HG03025 (cell line): ENCODE measurements at regions not wholly inside any gene's neighbourhood (a gene's known extent, or its start where the extent isn't known, plus 50 kb on each side); places are given as distances from the start of the nearest gene placed in this dataset.
"Not testable (repeated sequence)": the region's sequence is repeated elsewhere in the genome, so short reads cannot be mapped to it uniquely, and the experiment has no call there.

Experiments used
- ATAC-seq: cut with Tn5 transposase; IDR thresholded peaks from one replicate; pipeline ENCODE4 v1.9.1; 2021; ENCODE audit warnings: mild to moderate bottlenecking, moderate library complexity; ENCODE audit not compliant: unreplicated experiment, low FRiP score

- no peak for ATAC-seq
Observed at GRCh38 chr9:108803428-108804065, 52.2 kb downstream of the ACTL7B start.

- ATAC-seq: no peak
Observed at GRCh38 chr9:108802967-108803366, 52.8 kb downstream of the ACTL7B start.

- ATAC-seq: no peak
Observed at GRCh38 chr9:108801949-108802348, 53.8 kb downstream of the ACTL7B start.

- no peak for ATAC-seq
Observed at GRCh38 chr9:108800632-108801099, 55.1 kb downstream of the ACTL7B start.

GRCh38 chr9:108793573-108793972 is 62.2 kb downstream of the ACTL7B start:
- ATAC-seq: no peak

- no peak for ATAC-seq
Observed at GRCh38 chr9:108789742-108790141, 66.0 kb downstream of the ACTL7B start.

- ATAC-seq: no peak
Observed at GRCh38 chr9:108787690-108788048, 68.1 kb downstream of the ACTL7B start.

GRCh38 chr9:108786901-108787689 is 68.7 kb downstream of the ACTL7B start:
- ATAC-seq: no peak

- no peak for ATAC-seq
Observed at GRCh38 chr9:108786322-108786721, 69.5 kb downstream of the ACTL7B start.

GRCh38 chr9:108784998-108785397 is 70.8 kb downstream of the ACTL7B start:
- ATAC-seq: no peak

GRCh38 chr9:108783731-108784495 is 71.9 kb downstream of the ACTL7B start:
- ATAC-seq: no peak

- no peak for ATAC-seq
Observed at GRCh38 chr9:108783326-108783725, 72.5 kb downstream of the ACTL7B start.

- no peak for ATAC-seq
Observed at GRCh38 chr9:108780942-108781734, 74.6 kb downstream of the ACTL7B start.

GRCh38 chr9:108779551-108780325 is 76.0 kb downstream of the ACTL7B start:
- no peak for ATAC-seq

GRCh38 chr9:108776920-108777639 is 78.7 kb downstream of the ACTL7B start:
- no peak for ATAC-seq

GRCh38 chr9:108775901-108776306 is 79.9 kb downstream of the ACTL7B start:
- no peak for ATAC-seq

- not testable (repeated sequence) for ATAC-seq
Observed at GRCh38 chr9:108774088-108774487, 81.7 kb downstream of the ACTL7B start.

- no peak for ATAC-seq
Observed at GRCh38 chr9:108772301-108772894, 83.4 kb downstream of the ACTL7B start.

- ATAC-seq: no peak
Observed at GRCh38 chr9:108768744-108769143, 87.0 kb downstream of the ACTL7B start.
